NB4 (cell line): ENCODE measurements at regions not wholly inside any gene's neighbourhood (a gene's known extent, or its start where the extent isn't known, plus 50 kb on each side); places are given as distances from the start of the nearest gene placed in this dataset.
"Not testable (repeated sequence)": the region's sequence is repeated elsewhere in the genome, so short reads cannot be mapped to it uniquely, and the experiment has no call there.

Source experiments
- DNase-seq: peaks from one replicate; pipeline ENCODE4 v3.0.0; 2010; ENCODE audit warnings: low read depth
- H3K4me3 ChIP-seq: one replicate; pipeline ENCODE4 v1.5.1; 2011; ENCODE audit warnings: mild to moderate bottlenecking, low read depth, low read length, moderate library complexity
- MYC ChIP-seq: IDR thresholded peaks from 2 replicates; pipeline ENCODE4 v1.6.1; 2011; ENCODE audit warnings: low read depth, low read length
- POLR2A ChIP-seq: IDR thresholded peaks from 2 replicates; pipeline ENCODE4 v1.6.1; 2011; ENCODE audit warnings: mild to moderate bottlenecking; ENCODE audit not compliant: insufficient read length; ENCODE audit errors: extremely low read depth
- TF ChIP-seq, protein P1 (sequence below): IDR thresholded peaks from one replicate; pipeline ENCODE4 v1.5.1; 2012; ENCODE audit warnings: low read depth, low read length
- TF ChIP-seq, protein P2 (sequence below): IDR thresholded peaks from 2 replicates; pipeline ENCODE4 v1.6.1; 2011; ENCODE audit warnings: low read depth, low read length

DNA sequence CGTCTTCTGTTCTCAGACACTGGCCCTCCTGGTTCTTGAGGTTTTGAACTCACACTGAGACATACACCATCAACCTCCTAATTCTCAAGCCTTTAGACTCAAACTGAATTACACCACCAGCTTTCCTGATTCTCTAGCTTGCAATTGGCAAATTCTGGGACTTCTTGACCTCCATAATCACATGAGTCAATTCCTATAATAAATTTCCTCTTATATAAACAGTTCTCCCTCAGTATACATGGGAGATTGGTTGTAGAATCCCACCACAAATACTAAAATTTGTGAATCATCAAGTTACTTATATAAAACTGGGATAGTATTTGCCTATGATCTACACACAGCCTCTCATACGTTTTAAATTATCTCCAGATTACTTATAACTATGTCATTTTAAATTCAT is 162.2 kb downstream of the DIO2 start:
- DNase-seq: no peak
- no peak overlapping the region for H3K4me3 ChIP-seq
- TF ChIP-seq POLR2A: no peak
- TF ChIP-seq, protein P1, sequence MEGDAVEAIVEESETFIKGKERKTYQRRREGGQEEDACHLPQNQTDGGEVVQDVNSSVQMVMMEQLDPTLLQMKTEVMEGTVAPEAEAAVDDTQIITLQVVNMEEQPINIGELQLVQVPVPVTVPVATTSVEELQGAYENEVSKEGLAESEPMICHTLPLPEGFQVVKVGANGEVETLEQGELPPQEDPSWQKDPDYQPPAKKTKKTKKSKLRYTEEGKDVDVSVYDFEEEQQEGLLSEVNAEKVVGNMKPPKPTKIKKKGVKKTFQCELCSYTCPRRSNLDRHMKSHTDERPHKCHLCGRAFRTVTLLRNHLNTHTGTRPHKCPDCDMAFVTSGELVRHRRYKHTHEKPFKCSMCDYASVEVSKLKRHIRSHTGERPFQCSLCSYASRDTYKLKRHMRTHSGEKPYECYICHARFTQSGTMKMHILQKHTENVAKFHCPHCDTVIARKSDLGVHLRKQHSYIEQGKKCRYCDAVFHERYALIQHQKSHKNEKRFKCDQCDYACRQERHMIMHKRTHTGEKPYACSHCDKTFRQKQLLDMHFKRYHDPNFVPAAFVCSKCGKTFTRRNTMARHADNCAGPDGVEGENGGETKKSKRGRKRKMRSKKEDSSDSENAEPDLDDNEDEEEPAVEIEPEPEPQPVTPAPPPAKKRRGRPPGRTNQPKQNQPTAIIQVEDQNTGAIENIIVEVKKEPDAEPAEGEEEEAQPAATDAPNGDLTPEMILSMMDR: no peak
- TF ChIP-seq, protein P2, sequence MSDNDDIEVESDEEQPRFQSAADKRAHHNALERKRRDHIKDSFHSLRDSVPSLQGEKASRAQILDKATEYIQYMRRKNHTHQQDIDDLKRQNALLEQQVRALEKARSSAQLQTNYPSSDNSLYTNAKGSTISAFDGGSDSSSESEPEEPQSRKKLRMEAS: no peak
- no peak for TF ChIP-seq MYC

DNA sequence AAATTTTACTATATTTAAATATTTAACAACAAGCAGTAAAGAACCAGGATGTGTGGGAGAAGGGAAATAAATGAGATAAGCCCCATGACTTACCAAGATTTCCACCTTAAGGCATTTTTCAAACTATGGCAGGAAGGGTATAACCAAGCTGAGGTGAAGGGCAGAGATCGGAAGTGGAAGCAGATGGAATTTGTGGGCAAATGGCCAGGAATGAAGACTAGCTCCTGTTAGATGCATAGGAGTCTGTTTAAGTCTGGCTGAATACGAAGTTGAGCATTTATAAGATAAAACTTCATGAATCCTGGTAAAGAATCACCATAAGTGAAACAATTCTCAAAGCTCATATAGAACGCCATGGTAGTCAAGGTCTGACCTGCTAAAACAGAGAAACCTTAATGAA is 163.5 kb downstream of the DIO2 start:
- no peak for DNase-seq
- TF ChIP-seq, protein P1: no peak
- TF ChIP-seq MYC (no peak), POLR2A (no peak)
- TF ChIP-seq, protein P2: no peak
- no peak overlapping the region for H3K4me3 ChIP-seq

DNA sequence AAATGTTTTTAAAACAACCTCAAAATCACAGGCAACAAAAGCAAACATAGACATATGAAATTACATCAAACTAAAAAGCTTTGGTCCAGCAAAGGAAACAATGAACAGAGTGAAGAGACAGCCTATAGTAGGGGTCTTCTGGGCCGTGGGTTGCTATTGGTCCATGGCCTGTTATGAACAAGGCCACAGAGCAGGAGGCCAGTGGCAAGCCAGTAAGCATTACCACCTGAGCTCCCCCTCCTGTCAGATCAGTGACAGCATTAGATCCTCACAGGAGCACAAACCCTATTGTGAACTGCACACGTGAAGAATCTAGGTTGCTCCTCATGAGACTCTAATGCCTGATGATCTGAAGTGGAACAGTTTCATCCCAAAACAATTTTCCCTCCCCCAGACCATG is 174.0 kb downstream of the DIO2 start:
- no peak for DNase-seq

DNA sequence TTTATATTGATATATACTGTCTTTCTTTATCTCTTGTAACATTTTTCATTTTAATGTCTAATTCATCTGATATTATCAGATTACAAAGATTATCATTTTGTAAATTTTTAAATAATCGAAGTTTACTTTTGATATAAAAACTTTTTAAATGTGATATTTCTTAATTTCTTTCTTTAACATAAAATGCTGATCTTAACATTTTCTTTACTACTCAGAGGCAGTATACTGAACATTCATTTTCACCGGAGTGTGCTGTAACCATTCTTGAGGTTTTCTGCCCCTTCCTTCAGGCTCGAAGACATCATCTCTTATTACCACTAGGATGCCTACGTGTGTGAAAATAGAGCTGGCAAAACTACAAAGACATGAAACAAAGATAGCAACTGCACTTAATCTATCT is 186.9 kb downstream of the DIO2 start:
- no peak for DNase-seq
- H3K4me3 ChIP-seq: no peak overlapping the region
- TF ChIP-seq MYC (no peak), POLR2A (no peak)
- TF ChIP-seq, protein P2: no peak
- TF ChIP-seq, protein P1: no peak

More for the DNA sequence above, 174.0 kb downstream of the DIO2 start:
- no peak overlapping the region for H3K4me3 ChIP-seq
- TF ChIP-seq, protein P1: no peak
- TF ChIP-seq, protein P2: no peak
- TF ChIP-seq MYC: no peak
- TF ChIP-seq POLR2A: no peak

DNA sequence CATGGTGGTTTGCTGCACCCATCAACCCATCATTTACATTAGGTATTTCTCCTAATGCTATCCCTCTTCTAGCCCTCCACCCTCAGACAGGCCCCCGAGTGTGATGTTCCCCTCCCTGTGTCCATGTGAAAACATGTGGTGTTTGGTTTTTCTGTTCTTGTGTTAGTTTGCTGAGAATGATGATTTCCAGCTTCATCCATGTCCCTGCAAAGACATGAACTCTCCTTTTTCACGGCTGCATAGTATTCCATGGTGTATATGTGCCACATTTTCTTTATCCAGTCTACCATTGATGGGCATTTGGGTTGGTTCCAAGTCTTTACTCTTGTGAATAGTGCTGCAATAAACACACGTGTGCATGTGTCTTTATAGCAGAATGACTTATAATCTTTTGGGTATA is 192.8 kb downstream of the DIO2 start:
- DNase-seq: not testable (repeated sequence)

DNA sequence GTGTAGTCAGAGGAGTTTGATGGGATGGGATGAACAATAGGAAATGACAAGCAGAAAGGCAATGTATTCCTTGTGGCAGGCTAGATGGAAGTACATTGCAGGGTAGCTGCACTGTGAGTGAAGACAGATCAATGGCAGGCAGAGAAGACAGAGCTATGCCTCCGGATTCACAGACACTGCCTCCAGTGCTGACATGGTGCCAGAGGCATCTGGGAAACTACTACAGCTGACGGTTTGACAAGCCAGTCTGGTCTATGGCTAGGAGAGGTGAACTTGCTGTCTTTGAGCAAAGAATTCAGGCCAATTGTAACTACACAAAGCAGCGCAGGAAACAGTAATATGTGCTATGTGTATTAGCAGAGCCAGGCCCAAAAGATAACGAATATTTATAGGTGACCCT is 193.5 kb downstream of the DIO2 start:
- H3K4me3 ChIP-seq: no peak overlapping the region
- TF ChIP-seq POLR2A: no peak
- no peak for TF ChIP-seq MYC
- TF ChIP-seq, protein P2: no peak
- TF ChIP-seq, protein P1: no peak
- no peak for DNase-seq

More for the DNA sequence above, 192.8 kb downstream of the DIO2 start:
- not testable (repeated sequence) for H3K4me3 ChIP-seq

DNA sequence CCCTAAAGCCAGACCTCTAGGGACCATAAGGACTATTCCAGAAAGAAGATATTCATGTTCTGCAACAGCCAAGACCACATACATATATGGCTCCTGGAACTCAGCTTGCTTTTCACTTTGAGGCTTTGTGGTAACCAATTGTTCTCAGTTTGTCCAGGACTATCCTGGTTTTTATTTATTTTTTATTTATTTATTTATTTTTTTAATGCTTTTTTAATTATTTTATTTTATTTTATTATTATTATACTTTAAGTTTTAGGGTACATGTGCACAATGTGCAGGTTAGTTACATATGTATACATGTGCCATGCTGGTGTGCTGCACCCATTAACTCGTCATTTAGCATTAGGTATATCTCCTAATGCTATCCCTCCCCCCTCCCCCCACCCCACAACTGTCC is 201.1 kb downstream of the DIO2 start:
- DNase-seq, H3K4me3 ChIP-seq: not testable (repeated sequence)
